ENCODE measurements at regions not wholly inside any gene's neighbourhood (a gene's known extent, or its start where the extent isn't known, plus 50 kb on each side); places are given as distances from the start of the nearest gene placed in this dataset.
A peak's percentile ranks its signal among the peaks of the same experiment; 100 is the strongest.

DNA sequence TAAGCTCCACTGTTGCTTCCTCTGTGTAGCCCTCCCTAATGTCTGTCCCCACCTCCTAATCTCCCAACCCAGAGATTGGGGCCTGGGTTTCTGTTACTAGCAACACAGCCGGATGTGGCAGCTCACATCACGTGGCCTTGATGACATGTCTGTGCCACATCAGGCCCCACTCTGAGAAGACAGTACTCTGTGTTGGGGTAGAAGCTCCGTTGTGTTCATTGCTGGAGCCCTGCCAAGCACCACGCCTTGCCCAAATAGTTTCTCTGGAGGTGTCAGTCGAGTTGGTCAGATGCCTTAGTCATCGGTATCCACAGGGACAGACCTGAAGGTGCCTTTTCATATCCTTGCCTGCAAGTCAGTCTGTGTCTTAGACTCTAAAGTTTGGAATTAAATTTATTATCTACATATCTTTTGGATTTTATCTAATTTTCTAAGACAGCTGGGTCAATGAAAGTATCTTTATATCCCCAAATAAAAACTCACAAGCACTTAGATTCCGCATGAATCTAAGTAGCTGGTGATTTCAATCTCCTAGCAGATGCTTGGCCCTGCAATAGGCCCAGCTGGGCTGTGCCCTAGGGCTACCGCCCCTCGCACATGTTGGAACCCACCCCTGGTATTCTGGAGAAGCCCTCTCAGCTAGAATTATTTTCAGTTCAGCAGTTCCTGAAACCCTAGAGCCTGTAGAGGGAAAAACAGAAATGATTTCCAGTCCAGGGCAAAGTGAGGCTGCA is 204.0 kb upstream of the TSHZ3 start:
- Histone ChIP-seq H3K4me1 (ENCODE audit: insufficient read depth) (peaks cover 1% of the 10 kb centered on the region), H3K36me3 (ENCODE audit: insufficient read depth) (no peaks in the 10 kb centered on the region), H3K4me3 (ENCODE audit: low read depth, low read length) (no peak overlapping the region), H3K27ac (ENCODE audit: low read depth) (no peak overlapping the region)
- 47% methylated on average over 9 of the region's 9 CpGs for WGBS
- DNase-seq (ENCODE audit: extremely low spot score), result no peak

DNA sequence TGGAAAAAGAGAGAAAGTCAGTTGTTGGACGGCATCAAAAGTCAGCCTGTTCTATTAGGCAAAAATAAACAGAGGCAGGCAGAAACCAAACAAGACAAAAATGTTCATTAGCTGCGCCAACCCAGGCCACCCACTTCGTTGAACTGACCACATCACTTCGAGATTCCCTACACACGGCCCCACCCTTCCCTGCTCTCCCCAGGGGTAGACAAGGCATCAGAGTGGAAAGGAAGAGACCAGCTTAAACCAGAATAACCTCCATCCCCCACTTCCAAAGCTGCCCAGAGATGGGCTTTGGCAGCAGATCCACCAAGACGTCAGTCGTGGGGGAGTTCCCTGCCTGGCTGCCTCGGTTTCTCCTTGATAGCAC is 204.6 kb upstream of the TSHZ3 start:
- H3K4me3 ChIP-seq (ENCODE audit: low read depth, low read length), result no peak overlapping the region
- H3K36me3 ChIP-seq (ENCODE audit: insufficient read depth), result no peaks in the 10 kb centered on the region
- 45% methylated on average over 8 of the region's 8 CpGs for WGBS
- DNase-seq (ENCODE audit: extremely low spot score), result peak; percentile 37
- H3K4me1 ChIP-seq (ENCODE audit: insufficient read depth), result peaks cover 1% of the 10 kb centered on the region
- no peak overlapping the region for H3K27ac ChIP-seq (ENCODE audit: low read depth)

GRCh38 chr19:31554360-31554759 is 205.1 kb upstream of the TSHZ3 start:
- DNase-seq (ENCODE audit: extremely low spot score), result no peak
- WGBS, result 69% methylated on average over 9 of the region's 9 CpGs
- Histone ChIP-seq H3K4me1 (ENCODE audit: insufficient read depth) (peaks cover 1% of the 10 kb centered on the region), H3K36me3 (ENCODE audit: insufficient read depth) (no peaks in the 10 kb centered on the region), H3K27ac (ENCODE audit: low read depth) (no peak overlapping the region), H3K4me3 (ENCODE audit: low read depth, low read length) (no peak overlapping the region)

DNA sequence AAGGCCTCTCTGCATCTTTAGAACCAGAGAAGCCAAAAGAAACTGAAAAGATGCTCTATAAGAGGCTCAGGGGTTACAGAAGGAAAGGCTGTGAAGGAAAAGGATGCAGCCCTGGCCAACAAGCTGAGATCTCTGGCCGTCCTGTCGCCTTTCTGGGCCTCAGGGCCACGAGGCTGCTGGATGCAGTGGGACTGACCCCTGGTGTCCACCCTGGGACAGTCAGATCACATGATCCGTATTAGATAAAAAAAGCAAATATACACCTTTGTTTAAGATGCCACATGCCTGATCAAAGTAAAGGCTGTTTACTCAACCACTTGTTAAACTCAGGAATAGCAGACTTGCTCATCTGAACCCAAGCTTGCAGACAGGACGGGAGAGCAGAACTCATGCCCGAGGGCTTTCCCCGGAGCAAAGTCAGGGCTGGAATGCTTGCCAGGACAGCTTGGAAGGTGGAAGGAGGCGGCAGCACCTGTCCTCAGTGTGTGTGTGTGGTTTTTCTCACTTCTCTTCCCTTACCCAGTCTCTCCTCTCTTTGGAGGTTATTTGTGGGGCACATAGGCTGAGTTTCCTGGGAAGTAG is 206.5 kb upstream of the TSHZ3 start:
- 60% methylated on average over 8 of the region's 8 CpGs for whole genome bisulfite sequencing
- Histone ChIP-seq H3K36me3 (ENCODE audit: insufficient read depth) (no peaks in the 10 kb centered on the region), H3K4me1 (ENCODE audit: insufficient read depth) (peaks cover 1% of the 10 kb centered on the region), H3K4me3 (ENCODE audit: low read depth, low read length) (no peak overlapping the region), H3K27ac (ENCODE audit: low read depth) (no peak overlapping the region)
- DNase-seq (ENCODE audit: extremely low spot score), result no peak

GRCh38 chr19:31559494-31559893 is 210.3 kb upstream of the TSHZ3 start:
- Histone ChIP-seq H3K27ac (ENCODE audit: low read depth) (no peak overlapping the region), H3K4me1 (ENCODE audit: insufficient read depth) (peaks cover 1% of the 10 kb centered on the region), H3K4me3 (ENCODE audit: low read depth, low read length) (no peak overlapping the region), H3K36me3 (ENCODE audit: insufficient read depth) (no peaks in the 10 kb centered on the region)
- no peak for DNase-seq (ENCODE audit: extremely low spot score)
- 97% methylated on average over 3 of the region's 3 CpGs for WGBS

GRCh38 chr19:31560086-31561060 is 211.1 kb upstream of the TSHZ3 start:
- Histone ChIP-seq H3K4me1 (ENCODE audit: insufficient read depth) (no peaks in the 10 kb centered on the region), H3K36me3 (ENCODE audit: insufficient read depth) (no peaks in the 10 kb centered on the region), H3K27ac (ENCODE audit: low read depth) (no peak overlapping the region), H3K4me3 (ENCODE audit: low read depth, low read length) (no peak overlapping the region)
- no peak for DNase-seq (ENCODE audit: extremely low spot score)
- 78% methylated on average over 22 of the region's 22 CpGs for WGBS

- 88% methylated on average over 25 of the region's 25 CpGs for WGBS
- H3K36me3 ChIP-seq (ENCODE audit: insufficient read depth), result no peaks in the 10 kb centered on the region
- H3K4me3 ChIP-seq (ENCODE audit: low read depth, low read length), result no peak overlapping the region
- no peaks in the 10 kb centered on the region for H3K4me1 ChIP-seq (ENCODE audit: insufficient read depth)
- H3K27ac ChIP-seq (ENCODE audit: low read depth), result no peak overlapping the region
- no peak for DNase-seq (ENCODE audit: extremely low spot score)
Observed at GRCh38 chr19:31562966-31563612, 213.9 kb upstream of the TSHZ3 start.

GRCh38 chr19:31567776-31568175 is 218.5 kb upstream of the TSHZ3 start:
- no peaks in the 10 kb centered on the region for H3K4me1 ChIP-seq (ENCODE audit: insufficient read depth)
- no peak overlapping the region for H3K4me3 ChIP-seq (ENCODE audit: low read depth, low read length)
- H3K27ac ChIP-seq (ENCODE audit: low read depth), result no peak overlapping the region
- DNase-seq (ENCODE audit: extremely low spot score), result no peak
- WGBS, result 95% methylated on average over 11 of the region's 11 CpGs
- no peaks in the 10 kb centered on the region for H3K36me3 ChIP-seq (ENCODE audit: insufficient read depth)

GRCh38 chr19:31568724-31569123 is 219.5 kb upstream of the TSHZ3 start:
- no peak for DNase-seq (ENCODE audit: extremely low spot score)

DNA sequence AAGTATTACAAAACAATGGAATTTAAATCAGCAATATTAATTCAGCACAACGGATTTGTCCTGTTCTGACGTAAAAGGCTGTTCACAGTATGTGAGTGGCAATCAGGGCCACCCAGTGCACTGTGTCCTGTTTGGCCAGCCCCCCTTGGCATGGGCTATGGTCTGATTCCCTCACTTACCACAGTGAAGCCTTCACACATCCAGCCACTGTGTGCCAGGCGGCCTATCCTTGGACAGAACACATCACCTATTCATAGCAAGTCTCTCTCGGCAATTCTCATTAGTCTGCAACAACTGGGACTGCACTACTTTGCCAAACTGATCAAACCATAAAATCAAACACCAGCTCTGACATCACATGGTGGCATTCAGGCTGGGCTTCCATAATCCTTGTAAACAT is 221.5 kb upstream of the TSHZ3 start:
- Histone ChIP-seq H3K36me3 (ENCODE audit: insufficient read depth) (no peaks in the 10 kb centered on the region), H3K4me3 (ENCODE audit: low read depth, low read length) (no peak overlapping the region), H3K4me1 (ENCODE audit: insufficient read depth) (no peaks in the 10 kb centered on the region), H3K27ac (ENCODE audit: low read depth) (no peak overlapping the region)
- WGBS, result 78% methylated on average over 4 of the region's 4 CpGs
- DNase-seq (ENCODE audit: extremely low spot score), result no peak

More at GRCh38 chr19:31568724-31569123, 219.5 kb upstream of the TSHZ3 start:
- Histone ChIP-seq H3K36me3 (ENCODE audit: insufficient read depth) (no peaks in the 10 kb centered on the region), H3K4me1 (ENCODE audit: insufficient read depth) (no peaks in the 10 kb centered on the region), H3K27ac (ENCODE audit: low read depth) (no peak overlapping the region), H3K4me3 (ENCODE audit: low read depth, low read length) (no peak overlapping the region)
- WGBS, result 91% methylated on average over 6 of the region's 6 CpGs

- Histone ChIP-seq H3K36me3 (ENCODE audit: insufficient read depth) (no peaks in the 10 kb centered on the region), H3K4me1 (ENCODE audit: insufficient read depth) (no peaks in the 10 kb centered on the region), H3K4me3 (ENCODE audit: low read depth, low read length) (no peak overlapping the region), H3K27ac (ENCODE audit: low read depth) (no peak overlapping the region)
- 74% methylated on average over 11 of the region's 11 CpGs for WGBS
- DNase-seq (ENCODE audit: extremely low spot score), result no peak
Observed at GRCh38 chr19:31572102-31572975, 223.1 kb upstream of the TSHZ3 start.

- H3K4me1 ChIP-seq (ENCODE audit: insufficient read depth), result no peaks in the 10 kb centered on the region
- H3K4me3 ChIP-seq (ENCODE audit: low read depth, low read length), result no peak overlapping the region
- WGBS, result 87% methylated on average over 8 of the region's 8 CpGs
- no peak for DNase-seq (ENCODE audit: extremely low spot score)
- no peak overlapping the region for H3K27ac ChIP-seq (ENCODE audit: low read depth)
- no peaks in the 10 kb centered on the region for H3K36me3 ChIP-seq (ENCODE audit: insufficient read depth)
Observed at GRCh38 chr19:31572976-31573298, 223.7 kb upstream of the TSHZ3 start.

Measured in urinary bladder (tissue), 3 donors.